Activated naive CD4-positive, alpha-beta T cell treated with anti-CD3 and anti-CD28 coated beads for 36 hours (primary cell): ENCODE measurements at regions not wholly inside any gene's neighbourhood (a gene's known extent, or its start where the extent isn't known, plus 50 kb on each side); places are given as distances from the start of the nearest gene placed in this dataset.

Experiments used
- CTCF ChIA-PET: fragments of 350-600 bp; sonication (Branson Sonifier 250); formaldehyde crosslinking; loops from one replicate; lab custom pipeline; 2021; ENCODE audit warnings: antibody characterized with exemption; lab: Charles Lee
- DNase-seq: peaks from one replicate; pipeline ENCODE4 v3.0.0-alpha.2; 2020
- H3K27ac Mint-ChIP-seq: one replicate; pipeline ENCODE4 v1.8.0; 2021; ENCODE audit warnings: mild to moderate bottlenecking, mixed read lengths
- H3K27me3 Mint-ChIP-seq: one replicate; pipeline ENCODE4 v1.8.0; 2021; ENCODE audit warnings: low read depth, mixed read lengths
- H3K36me3 Mint-ChIP-seq: one replicate; pipeline ENCODE4 v1.8.0; 2021; ENCODE audit warnings: low read depth, mixed read lengths
- H3K4me1 Mint-ChIP-seq: one replicate; pipeline ENCODE4 v1.8.0; 2021; ENCODE audit warnings: low read depth, mixed read lengths
- H3K4me3 Mint-ChIP-seq: one replicate; pipeline ENCODE4 v1.8.0; 2021; ENCODE audit warnings: mild to moderate bottlenecking, moderate library complexity, mixed read lengths
- H3K9me3 Mint-ChIP-seq: one replicate; pipeline ENCODE4 v1.8.0; 2021; ENCODE audit warnings: mixed read lengths
- intact Hi-C: fragments of 100-400 bp; cut with micrococcal nuclease; formaldehyde crosslinking; loops from one replicate; pipeline ENCODE4 v1.15.1; 2023

GRCh38 chr5:120043431-120043830, 414.1 kb downstream of the FAM170A start:
- Mint-ChIP-seq H3K36me3 (no peaks in the 10 kb centered on the region), H3K4me1 (no peaks in the 10 kb centered on the region)

DNA sequence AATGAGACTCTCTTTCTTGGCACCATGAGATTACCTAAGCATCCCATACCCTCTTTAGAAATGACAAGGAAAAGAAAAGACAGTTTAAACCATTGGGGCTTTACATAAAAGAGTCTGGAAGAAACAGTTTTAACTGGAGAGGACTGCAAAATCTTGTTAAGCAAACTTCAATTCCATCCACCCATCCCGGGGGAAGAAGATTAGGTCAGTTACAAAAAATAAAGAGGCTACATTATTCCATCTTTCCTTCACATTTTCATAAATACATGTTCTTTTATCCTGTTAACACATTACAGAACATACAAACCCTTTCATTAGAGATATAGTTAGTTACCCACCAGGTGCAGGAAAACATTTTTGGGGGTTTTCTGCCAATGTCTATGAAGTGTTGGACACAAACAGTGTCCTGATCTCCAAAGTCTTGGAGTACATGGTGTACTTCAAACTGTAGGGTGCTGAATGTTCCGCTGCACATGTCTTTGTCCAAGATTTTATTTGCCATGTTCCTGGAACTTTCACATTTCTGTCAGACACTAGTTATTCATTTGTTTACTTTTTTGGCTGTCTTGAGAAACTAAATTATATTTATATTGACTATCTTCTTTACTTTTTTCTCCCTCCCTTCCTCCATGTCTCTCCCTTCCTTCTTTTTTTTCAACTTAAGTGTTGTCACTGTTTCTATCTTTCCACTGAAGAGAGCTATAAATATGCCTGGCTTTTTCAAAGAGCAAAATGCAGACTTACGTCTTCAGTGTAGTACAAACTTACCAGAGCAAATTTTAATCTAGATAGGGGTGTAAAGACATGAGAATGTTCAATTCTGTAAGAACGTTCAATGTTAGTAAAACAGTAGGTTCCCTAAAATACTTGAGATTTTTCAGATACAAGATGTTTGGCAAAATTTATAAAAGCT, 410.9 kb upstream of the PRR16 start:
- Mint-ChIP-seq H3K4me1 (no peaks in the 10 kb centered on the region), H3K27me3 (no peaks in the 10 kb centered on the region), H3K9me3 (no peaks in the 10 kb centered on the region), H3K36me3 (no peaks in the 10 kb centered on the region), H3K27ac (no peak overlapping the region), H3K4me3 (no peak overlapping the region)
- intact Hi-C loops = no loop called here
- no peak for DNase-seq
- CTCF ChIA-PET = no interaction called here

More at GRCh38 chr5:120043431-120043830, 414.1 kb downstream of the FAM170A start:
- CTCF ChIA-PET = interaction anchor here (0.6 kb wide), 1 partner anchor 431 kb away, joined by 3 read pairs; no protein-coding TSS in a partner anchor
- Mint-ChIP-seq H3K4me3 (no peak overlapping the region), H3K27ac (no peak overlapping the region), H3K27me3 (no peaks in the 10 kb centered on the region), H3K9me3 (no peaks in the 10 kb centered on the region)
- intact Hi-C loops = no loop called here
- DNase-seq = no peak

- Mint-ChIP-seq H3K4me3 (no peak overlapping the region), H3K4me1 (no peaks in the 10 kb centered on the region), H3K9me3 (no peaks in the 10 kb centered on the region), H3K27me3 (no peaks in the 10 kb centered on the region), H3K36me3 (no peaks in the 10 kb centered on the region), H3K27ac (no peak overlapping the region)
- intact Hi-C loops = no loop called here
- DNase-seq = no peak
- CTCF ChIA-PET = no interaction called here
Measured at GRCh38 chr5:120053841-120054240, 410.3 kb upstream of the PRR16 start.

DNA sequence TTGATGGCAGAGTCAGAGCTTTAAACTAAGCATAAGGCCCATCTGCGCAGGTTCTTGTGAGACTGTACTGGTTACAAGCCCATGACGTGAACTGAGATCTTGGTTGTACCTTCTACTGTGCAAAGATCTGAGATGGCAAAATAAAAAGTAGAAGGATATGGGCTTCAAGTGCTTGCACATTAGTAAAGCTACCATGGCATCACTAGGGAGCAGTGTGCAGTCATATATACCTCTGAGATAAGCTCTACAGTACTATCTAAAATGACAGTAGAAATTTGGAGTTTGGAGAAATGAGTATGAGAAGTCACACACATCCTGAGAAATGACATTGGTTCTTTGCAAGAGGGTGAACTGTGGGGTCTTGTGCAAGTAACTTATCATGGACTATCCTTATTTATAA, 408.2 kb upstream of the PRR16 start:
- Mint-ChIP-seq H3K27ac (no peak overlapping the region), H3K4me1 (no peaks in the 10 kb centered on the region)
- CTCF ChIA-PET = no interaction called here

GRCh38 chr5:120062515-120062917, 401.6 kb upstream of the PRR16 start:
- no peaks in the 10 kb centered on the region for H3K36me3 Mint-ChIP-seq
- no peaks in the 10 kb centered on the region for H3K27me3 Mint-ChIP-seq
- no peak for DNase-seq
- intact Hi-C loops = no loop called here
- H3K4me1 Mint-ChIP-seq = no peaks in the 10 kb centered on the region
- no peak overlapping the region for H3K27ac Mint-ChIP-seq
- no peaks in the 10 kb centered on the region for H3K9me3 Mint-ChIP-seq
- no peak overlapping the region for H3K4me3 Mint-ChIP-seq
- CTCF ChIA-PET = no interaction called here

More for the DNA sequence above, 408.2 kb upstream of the PRR16 start:
- Mint-ChIP-seq H3K27me3 (no peaks in the 10 kb centered on the region), H3K4me3 (no peak overlapping the region), H3K9me3 (no peaks in the 10 kb centered on the region), H3K36me3 (no peaks in the 10 kb centered on the region)
- intact Hi-C loops = no loop called here
- DNase-seq = no peak

GRCh38 chr5:120072068-120072761, 391.9 kb upstream of the PRR16 start:
- H3K4me1 Mint-ChIP-seq = no peaks in the 10 kb centered on the region
- no peaks in the 10 kb centered on the region for H3K9me3 Mint-ChIP-seq
- H3K27me3 Mint-ChIP-seq = no peaks in the 10 kb centered on the region
- no peaks in the 10 kb centered on the region for H3K36me3 Mint-ChIP-seq
- intact Hi-C loops = no loop called here
- no peak overlapping the region for H3K27ac Mint-ChIP-seq
- CTCF ChIA-PET = no interaction called here
- DNase-seq = no peak
- H3K4me3 Mint-ChIP-seq = no peak overlapping the region

- intact Hi-C loops = no loop called here
- Mint-ChIP-seq H3K4me3 (no peak overlapping the region), H3K4me1 (no peaks in the 10 kb centered on the region), H3K27me3 (no peaks in the 10 kb centered on the region), H3K9me3 (no peaks in the 10 kb centered on the region), H3K27ac (no peak overlapping the region), H3K36me3 (no peaks in the 10 kb centered on the region)
- CTCF ChIA-PET = no interaction called here
- DNase-seq = no peak
Measured at GRCh38 chr5:120073722-120074121, 390.4 kb upstream of the PRR16 start.

GRCh38 chr5:120080781-120081180, 383.3 kb upstream of the PRR16 start:
- no peaks in the 10 kb centered on the region for H3K9me3 Mint-ChIP-seq
- H3K27me3 Mint-ChIP-seq = no peaks in the 10 kb centered on the region
- no peaks in the 10 kb centered on the region for H3K4me1 Mint-ChIP-seq
- H3K27ac Mint-ChIP-seq = no peak overlapping the region
- CTCF ChIA-PET = no interaction called here
- H3K4me3 Mint-ChIP-seq = no peak overlapping the region
- DNase-seq = no peak
- intact Hi-C loops = no loop called here
- no peaks in the 10 kb centered on the region for H3K36me3 Mint-ChIP-seq

- intact Hi-C loops = no loop called here
- Mint-ChIP-seq H3K4me3 (no peak overlapping the region), H3K9me3 (no peaks in the 10 kb centered on the region), H3K27me3 (no peaks in the 10 kb centered on the region), H3K36me3 (no peaks in the 10 kb centered on the region), H3K4me1 (no peaks in the 10 kb centered on the region), H3K27ac (no peak overlapping the region)
- DNase-seq = no peak
- CTCF ChIA-PET = no interaction called here
Measured at GRCh38 chr5:120082316-120083068, 381.6 kb upstream of the PRR16 start.

- Mint-ChIP-seq H3K4me1 (peaks cover 3% of the 10 kb centered on the region), H3K27ac (no peak overlapping the region), H3K9me3 (no peaks in the 10 kb centered on the region), H3K36me3 (no peaks in the 10 kb centered on the region), H3K27me3 (no peaks in the 10 kb centered on the region), H3K4me3 (no peak overlapping the region)
- no peak for DNase-seq
- intact Hi-C loops = no loop called here
- CTCF ChIA-PET = interaction anchor here (0.6 kb wide), 1 partner anchor 231 kb away, joined by 3 read pairs; no protein-coding TSS in a partner anchor
Measured at GRCh38 chr5:120083851-120084542, 380.1 kb upstream of the PRR16 start.

DNA sequence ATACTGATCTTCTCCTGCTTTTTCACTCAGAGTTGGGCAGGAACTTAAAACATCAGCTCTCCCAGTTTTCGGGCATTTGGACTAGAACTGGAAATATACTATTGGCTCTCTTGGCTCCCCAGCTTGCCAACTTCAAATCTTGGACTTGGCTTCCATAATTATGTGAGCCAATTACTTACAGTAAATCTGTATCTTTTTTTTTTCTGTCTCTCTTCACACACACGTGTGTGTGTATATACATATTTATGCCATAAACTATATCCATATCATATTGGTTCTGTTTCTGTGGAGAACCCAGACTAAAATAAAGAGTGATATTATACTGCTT, 379.6 kb upstream of the PRR16 start:
- H3K4me3 Mint-ChIP-seq = no peak overlapping the region

DNA sequence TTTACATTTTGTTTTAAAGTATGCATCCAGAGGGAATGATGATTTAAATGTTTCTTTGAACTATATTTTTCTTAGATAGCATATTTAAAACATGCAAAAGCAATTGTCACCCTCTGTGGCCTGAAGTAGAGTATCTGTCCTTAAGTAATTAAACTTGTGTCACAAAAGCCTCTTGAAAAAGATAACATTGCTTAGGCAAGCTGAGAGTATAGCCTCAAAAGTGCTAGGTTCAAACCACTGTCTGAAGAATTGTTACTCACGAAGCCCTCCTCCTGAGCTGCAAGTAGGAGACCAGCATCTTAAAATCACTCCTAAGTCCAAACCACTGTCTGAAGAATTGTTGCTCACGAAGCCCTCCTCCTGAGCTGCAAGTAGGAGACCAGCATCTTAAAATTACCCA, 378.0 kb upstream of the PRR16 start:
- DNase-seq = no peak
- no peak overlapping the region for H3K27ac Mint-ChIP-seq
- H3K4me1 Mint-ChIP-seq = peaks cover 3% of the 10 kb centered on the region
- CTCF ChIA-PET = interaction anchor here (0.6 kb wide), 1 partner anchor 166 kb away, joined by 3 read pairs; no protein-coding TSS in a partner anchor
- no peaks in the 10 kb centered on the region for H3K9me3 Mint-ChIP-seq
- H3K36me3 Mint-ChIP-seq = no peaks in the 10 kb centered on the region
- no peaks in the 10 kb centered on the region for H3K27me3 Mint-ChIP-seq
- H3K4me3 Mint-ChIP-seq = no peak overlapping the region
- intact Hi-C loops = no loop called here

More for the DNA sequence above, 379.6 kb upstream of the PRR16 start:
- DNase-seq = no peak
- Mint-ChIP-seq H3K9me3 (no peaks in the 10 kb centered on the region), H3K27me3 (no peaks in the 10 kb centered on the region), H3K27ac (no peak overlapping the region), H3K4me1 (peaks cover 3% of the 10 kb centered on the region), H3K36me3 (no peaks in the 10 kb centered on the region)
- CTCF ChIA-PET = interaction anchor here (0.6 kb wide), 1 partner anchor 232 kb away, joined by 3 read pairs; no protein-coding TSS in a partner anchor
- intact Hi-C loops = no loop called here
